H9 (cell line): ENCODE measurements at regions not wholly inside any gene's neighbourhood (a gene's known extent, or its start where the extent isn't known, plus 50 kb on each side); places are given as distances from the start of the nearest gene placed in this dataset.
A peak's percentile ranks its signal among the peaks of the same experiment; 100 is the strongest.

ENCODE experiments used
- DNase-seq: peaks from one replicate; pipeline ENCODE4 v3.0.0-alpha.2; 2017
- H2AFZ ChIP-seq: one replicate; pipeline ENCODE4 v1.6.1; 2013; ENCODE audit warnings: mild to moderate bottlenecking, low read length, control low read depth, moderate library complexity
- H2AK5ac ChIP-seq: 2 replicates; pipeline ENCODE4 v1.6.1; 2013; ENCODE audit warnings: low read length, control low read depth, mixed read lengths; ENCODE audit not compliant: insufficient read length
- H2BK120ac ChIP-seq: one replicate; pipeline ENCODE4 v1.6.1; 2013; ENCODE audit warnings: low read depth, mild to moderate bottlenecking, low read length, control low read depth, inconsistent platforms; ENCODE audit not compliant: poor library complexity, severe bottlenecking
- H2BK12ac ChIP-seq: 2 replicates; pipeline ENCODE4 v1.6.1; 2013; ENCODE audit warnings: low read length, control low read depth, mixed read lengths, low read depth; ENCODE audit not compliant: insufficient read length
- H2BK15ac ChIP-seq: 2 replicates; pipeline ENCODE4 v1.6.1; 2013; ENCODE audit warnings: low read depth, low read length, control low read depth
- H2BK20ac ChIP-seq: one replicate; pipeline ENCODE4 v1.6.1; 2013; ENCODE audit warnings: low read depth, mild to moderate bottlenecking, low read length, control low read depth, inconsistent platforms; ENCODE audit not compliant: poor library complexity, severe bottlenecking
- H2BK5ac ChIP-seq: 2 replicates; pipeline ENCODE4 v1.6.1; 2013; ENCODE audit warnings: low read length, control low read depth, mixed read lengths; ENCODE audit not compliant: insufficient read length
- H3K14ac ChIP-seq: 2 replicates; pipeline ENCODE4 v1.6.1; 2013; ENCODE audit warnings: low read length, control low read depth; ENCODE audit not compliant: insufficient read depth
- H3K18ac ChIP-seq: 2 replicates; pipeline ENCODE4 v1.6.1; 2013; ENCODE audit warnings: low read depth, mild to moderate bottlenecking, mixed read lengths, low read length, control low read depth; ENCODE audit not compliant: insufficient read length
- H3K23ac ChIP-seq: 2 replicates; pipeline ENCODE4 v1.6.1; 2013; ENCODE audit warnings: low read length, control low read depth, mixed read lengths, low read depth; ENCODE audit not compliant: insufficient read length
- H3K23me2 ChIP-seq: 2 replicates; pipeline ENCODE4 v1.6.1; 2013; ENCODE audit warnings: low read depth, mild to moderate bottlenecking, mixed read lengths, low read length, control low read depth; ENCODE audit not compliant: insufficient read length, poor library complexity, severe bottlenecking
- H3K27ac ChIP-seq: 2 replicates; pipeline ENCODE4 v1.5.1; 2013; ENCODE audit warnings: low read length, control low read depth, mixed read lengths, low read depth; ENCODE audit not compliant: insufficient read length
- H3K27me3 ChIP-seq: 2 replicates; pipeline ENCODE4 v1.6.1; 2013; ENCODE audit warnings: low read length, control low read depth, inconsistent platforms; ENCODE audit not compliant: insufficient read depth
- H3K4ac ChIP-seq: 2 replicates; pipeline ENCODE4 v1.6.1; 2013; ENCODE audit warnings: low read depth, mild to moderate bottlenecking, control low read depth, inconsistent platforms, low read length, moderate library complexity
- H3K4me1 ChIP-seq: 2 replicates; pipeline ENCODE4 v1.6.1; 2013; ENCODE audit warnings: low read length, control low read depth, inconsistent platforms; ENCODE audit not compliant: insufficient read depth
- H3K4me2 ChIP-seq: 2 replicates; pipeline ENCODE4 v1.6.1; 2013; ENCODE audit warnings: low read length, control low read depth, mixed read lengths; ENCODE audit not compliant: insufficient read length, insufficient read depth
- H3K56ac ChIP-seq: 2 replicates; pipeline ENCODE4 v1.6.1; 2013; ENCODE audit warnings: low read depth, mild to moderate bottlenecking, mixed read lengths, low read length, control low read depth; ENCODE audit not compliant: insufficient read length
- H3K79me1 ChIP-seq: 2 replicates; pipeline ENCODE4 v1.6.1; 2013; ENCODE audit warnings: low read depth, mild to moderate bottlenecking, moderate library complexity, low read length, control low read depth, inconsistent platforms; ENCODE audit not compliant: insufficient read depth, poor library complexity, severe bottlenecking
- H3K79me2 ChIP-seq: 2 replicates; pipeline ENCODE4 v1.6.1; 2013; ENCODE audit warnings: low read length, control low read depth, inconsistent platforms; ENCODE audit not compliant: insufficient read depth
- H3K9ac ChIP-seq: 2 replicates; pipeline ENCODE4 v1.6.1; 2013; ENCODE audit warnings: low read length, control low read depth, mixed read lengths; ENCODE audit not compliant: insufficient read length; ENCODE audit errors: extremely low read depth
- H3K9me3 ChIP-seq: one replicate; pipeline ENCODE4 v1.6.1; 2013; ENCODE audit warnings: low read depth, low read length, inconsistent platforms; ENCODE audit not compliant: control insufficient read depth
- H3T11ph ChIP-seq: one replicate; pipeline ENCODE4 v1.6.1; 2013; ENCODE audit warnings: mild to moderate bottlenecking, low read length, control low read depth, inconsistent platforms
- H4K20me1 ChIP-seq: one replicate; pipeline ENCODE4 v1.6.1; 2013; ENCODE audit not compliant: control insufficient read depth, insufficient read length, insufficient read depth
- H4K5ac ChIP-seq: 2 replicates; pipeline ENCODE4 v1.6.1; 2013; ENCODE audit warnings: low read depth, mild to moderate bottlenecking, mixed read lengths, low read length, control low read depth; ENCODE audit not compliant: insufficient read length
- H4K8ac ChIP-seq: replicated peaks from 2 replicates; pipeline ENCODE4 v1.6.1; 2013; ENCODE audit warnings: low read length, control low read depth, mixed read lengths, low read depth; ENCODE audit not compliant: insufficient read length
- H4K91ac ChIP-seq: 2 replicates; pipeline ENCODE4 v1.6.1; 2013; ENCODE audit warnings: low read depth, mild to moderate bottlenecking, moderate library complexity, mixed read lengths, low read length, control low read depth; ENCODE audit not compliant: insufficient read length
- H3K27ac Mint-ChIP-seq, 3 experiments: 2 replicates in 2 of 3; 3 replicates in 1 of 3; pipeline ENCODE4 v1.8.0; 2020 to 2021; ENCODE audit warnings: mixed read lengths in 3 of 3, mild to moderate bottlenecking in 1 of 3, moderate library complexity in 1 of 3
- H3K27me3 Mint-ChIP-seq: 2 replicates; pipeline ENCODE4 v1.8.0; 2021; ENCODE audit warnings: low read depth, mild to moderate bottlenecking, moderate library complexity, mixed read lengths
- H3K36me3 Mint-ChIP-seq, 3 experiments: 2 replicates in 2 of 3; 3 replicates in 1 of 3; pipeline ENCODE4 v1.8.0; 2020 to 2021; ENCODE audit warnings: low read depth in 3 of 3, mixed read lengths in 3 of 3; ENCODE audit not compliant: insufficient read depth in 1 of 3
- H3K4me1 Mint-ChIP-seq, 2 experiments: 2 replicates each; pipeline ENCODE4 v1.8.0; 2020; ENCODE audit warnings: mixed read lengths in 2 of 2
- H3K4me3 Mint-ChIP-seq, 2 experiments: 2 replicates in 1 of 2; 3 replicates in 1 of 2; pipeline ENCODE4 v1.8.0; 2020 to 2021; ENCODE audit warnings: mild to moderate bottlenecking in 2 of 2, mixed read lengths in 2 of 2, moderate library complexity in 1 of 2
- H3K9me3 Mint-ChIP-seq, 2 experiments: 2 replicates in 1 of 2; 3 replicates in 1 of 2; pipeline ENCODE4 v1.8.0; 2020; ENCODE audit warnings: mild to moderate bottlenecking in 2 of 2, mixed read lengths in 2 of 2, moderate library complexity in 1 of 2
- CTCF ChIP-seq: fragments of 200-600 bp; sonication (generic); conservative IDR thresholded peaks from 3 replicates; pipeline ENCODE4 v1.8.0; 2021; ENCODE audit warnings: antibody characterized with exemption, mild to moderate bottlenecking
- WGBS: extraction: QIAGEN DNeasy Blood & Tissue Kit; methylation state at CpG from one replicate; pipeline ENCODE4 v1.1.7; 2013; ENCODE audit warnings: missing lambda C conversion rate, low lambda C conversion rate, mixed read lengths; ENCODE audit not compliant: insufficient read length; ENCODE audit errors: extremely low coverage; 5-methylcytosine and 5-hydroxymethylcytosine counted together

- peak; percentile 36; the same call in 1 of the 3 replicates for TF ChIP-seq CTCF
- H3K23ac ChIP-seq: no peak overlapping the region
- no peaks in the 10 kb centered on the region for H3K4me1 Mint-ChIP-seq
- no peak overlapping the region for H2BK5ac ChIP-seq
- no peak overlapping the region for H2AFZ ChIP-seq
- no CpG with 5 or more reads among the region's 1 CpG for WGBS
- H3K9me3 ChIP-seq: peaks cover 9% of the 10 kb centered on the region
- H2BK12ac ChIP-seq: no peak overlapping the region
- no peak overlapping the region for H3K4me2 ChIP-seq
- no peaks in the 10 kb centered on the region for H3K4me1 ChIP-seq
- DNase-seq: no peak
- no peaks in the 10 kb centered on the region for H3K27me3 ChIP-seq
- H2BK120ac ChIP-seq: no peak overlapping the region
- no peak overlapping the region for H3K18ac ChIP-seq
- H3K14ac ChIP-seq: no peak overlapping the region
- H3K27me3 Mint-ChIP-seq: no peaks in the 10 kb centered on the region; the same call in 1 of the 2 replicates
- H3K27ac ChIP-seq: no peak overlapping the region
- H3K36me3 Mint-ChIP-seq: peaks cover 0 to 13% (median 8%) of the 10 kb centered on the region in 3 experiments; a peak in 5 of 7 replicates
- no peak overlapping the region for H3K4me3 Mint-ChIP-seq
- no peak overlapping the region for H3K4ac ChIP-seq
- H3K79me2 ChIP-seq: no peaks in the 10 kb centered on the region
- H4K20me1 ChIP-seq: no peaks in the 10 kb centered on the region
- H4K91ac ChIP-seq: no peak overlapping the region
- no peak overlapping the region for H3K9ac ChIP-seq
- H3T11ph ChIP-seq: no peak overlapping the region
- peaks cover 13 to 18% of the 10 kb centered on the region in 2 experiments for H3K9me3 Mint-ChIP-seq
- no peak overlapping the region for H4K8ac ChIP-seq
- no peaks in the 10 kb centered on the region for H3K23me2 ChIP-seq
- no peak overlapping the region for H2BK15ac ChIP-seq
- H3K79me1 ChIP-seq: no peaks in the 10 kb centered on the region
- no peak overlapping the region for H2AK5ac ChIP-seq
- H2BK20ac ChIP-seq: no peak overlapping the region
- H4K5ac ChIP-seq: no peak overlapping the region
- no peak overlapping the region for H3K56ac ChIP-seq
- no peak overlapping the region for H3K27ac Mint-ChIP-seq
Measured at GRCh38 chr7:80047856-80048459, 86.7 kb upstream of the GNAI1 start.
